Rectal smooth muscle tissue (tissue), 1 donor: ENCODE measurements at regions not wholly inside any gene's neighbourhood (a gene's known extent, or its start where the extent isn't known, plus 50 kb on each side); places are given as distances from the start of the nearest gene placed in this dataset.

ENCODE experiments used
- H3K27ac ChIP-seq: one replicate; pipeline ENCODE4 v1.7.0; 2013; ENCODE audit warnings: low read depth, low read length, inconsistent platforms
- H3K27me3 ChIP-seq: one replicate; pipeline ENCODE4 v1.7.0; 2013; ENCODE audit warnings: low read length; ENCODE audit not compliant: control insufficient read depth, insufficient read depth
- H3K36me3 ChIP-seq: one replicate; pipeline ENCODE4 v1.7.0; 2013; ENCODE audit warnings: low read length; ENCODE audit not compliant: control insufficient read depth, insufficient read depth
- H3K4me1 ChIP-seq: one replicate; pipeline ENCODE4 v1.7.0; 2013; ENCODE audit warnings: low read length; ENCODE audit not compliant: control insufficient read depth, insufficient read depth
- H3K4me3 ChIP-seq: one replicate; pipeline ENCODE4 v1.7.0; 2013; ENCODE audit warnings: low read length
- H3K9ac ChIP-seq: one replicate; pipeline ENCODE4 v1.7.0; 2013; ENCODE audit warnings: low read length

DNA sequence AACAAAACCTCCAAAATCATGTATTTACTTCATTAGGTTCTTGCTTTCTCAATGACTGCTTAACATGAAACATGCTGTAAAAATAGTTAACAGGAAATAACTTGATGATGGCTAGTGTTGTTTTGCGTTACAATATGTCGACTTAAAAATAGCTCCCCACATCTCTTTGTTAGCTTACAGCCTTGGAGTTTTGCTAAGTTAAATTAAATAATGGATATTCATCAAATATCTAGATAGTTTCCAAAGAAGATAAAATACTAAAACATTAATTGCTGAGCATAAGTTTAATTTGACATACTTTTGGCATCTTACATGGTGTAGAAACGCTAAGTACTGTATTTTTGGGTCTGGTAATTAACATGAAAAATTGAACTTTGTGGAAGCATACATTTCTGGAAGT is 500.6 kb upstream of the NOVA1 start:
- Histone ChIP-seq H3K27me3 (no peaks in the 10 kb centered on the region), H3K36me3 (no peaks in the 10 kb centered on the region), H3K9ac (no peak overlapping the region), H3K27ac (no peak overlapping the region), H3K4me1 (no peaks in the 10 kb centered on the region), H3K4me3 (no peak overlapping the region)

DNA sequence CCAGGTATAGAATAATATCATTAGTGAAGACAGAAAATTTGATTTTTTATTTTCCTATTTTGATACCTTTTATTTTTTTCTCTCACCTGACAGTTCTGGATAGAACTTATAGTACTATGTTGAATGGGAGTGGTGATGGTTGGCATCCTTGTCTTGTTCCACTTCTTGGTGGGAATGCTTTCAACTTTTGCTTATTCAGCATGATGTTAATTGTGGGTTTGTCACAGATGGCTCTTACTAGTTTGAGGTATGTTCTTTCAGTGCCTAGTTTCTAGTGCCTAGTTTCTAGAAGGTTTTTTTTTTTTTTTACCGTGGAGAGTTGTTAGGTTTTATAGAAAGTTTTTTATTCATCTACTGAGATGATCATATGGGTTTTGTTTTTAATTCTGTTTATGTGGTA is 516.3 kb upstream of the NOVA1 start:
- Histone ChIP-seq H3K27ac (no peak overlapping the region), H3K4me1 (no peaks in the 10 kb centered on the region), H3K9ac (no peak overlapping the region), H3K36me3 (no peaks in the 10 kb centered on the region), H3K4me3 (no peak overlapping the region), H3K27me3 (no peaks in the 10 kb centered on the region)

DNA sequence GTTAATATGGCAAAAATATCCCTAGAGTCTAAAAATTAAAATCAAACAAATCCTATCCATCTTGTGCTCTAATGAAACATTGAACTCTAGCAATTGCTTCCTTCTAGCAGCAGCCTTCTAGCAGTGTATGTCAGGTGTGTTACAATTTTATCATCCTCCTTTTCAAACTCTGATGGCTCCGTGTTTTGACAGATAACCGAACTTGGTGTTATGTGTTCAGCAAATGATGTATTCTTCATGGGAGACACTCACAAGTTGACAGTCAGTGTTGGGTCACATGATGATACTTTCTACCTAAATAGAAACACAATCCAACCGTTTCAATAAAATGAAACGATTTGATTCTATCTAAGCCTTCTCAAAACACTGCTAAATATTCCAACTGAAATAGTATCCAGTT is 525.3 kb upstream of the NOVA1 start:
- Histone ChIP-seq H3K27ac (no peak overlapping the region), H3K4me3 (no peak overlapping the region), H3K27me3 (no peaks in the 10 kb centered on the region), H3K9ac (no peak overlapping the region), H3K36me3 (no peaks in the 10 kb centered on the region), H3K4me1 (no peaks in the 10 kb centered on the region)

- Histone ChIP-seq H3K27me3 (no peaks in the 10 kb centered on the region), H3K4me3 (no peak overlapping the region), H3K9ac (no peak overlapping the region), H3K36me3 (no peaks in the 10 kb centered on the region), H3K4me1 (no peaks in the 10 kb centered on the region), H3K27ac (no peak overlapping the region)
Observed at GRCh38 chr14:27127838-27128237, 530.0 kb upstream of the NOVA1 start.

DNA sequence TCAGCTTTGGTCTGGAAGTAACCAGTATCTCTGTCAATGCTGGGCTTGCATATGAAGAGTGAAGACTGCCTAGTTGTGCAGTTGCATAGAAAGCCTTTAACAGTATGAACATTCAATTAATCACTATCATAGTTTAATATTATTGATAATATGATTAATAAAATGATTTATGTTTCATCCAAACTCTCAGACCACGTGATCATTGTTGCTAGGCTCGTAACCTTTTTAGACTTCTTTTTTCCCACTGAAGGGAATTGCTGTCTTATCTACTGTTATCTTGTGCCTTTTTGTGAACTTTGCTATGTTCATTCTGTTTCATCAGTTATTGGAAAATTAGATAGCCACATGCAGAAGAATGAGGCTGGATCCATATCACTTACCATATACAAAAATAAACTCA is 536.4 kb upstream of the NOVA1 start:
- Histone ChIP-seq H3K27ac (no peak overlapping the region), H3K4me3 (no peak overlapping the region), H3K36me3 (no peaks in the 10 kb centered on the region), H3K4me1 (no peaks in the 10 kb centered on the region), H3K9ac (no peak overlapping the region), H3K27me3 (no peaks in the 10 kb centered on the region)

GRCh38 chr14:27145170-27145569 is 547.3 kb upstream of the NOVA1 start:
- no peaks in the 10 kb centered on the region for H3K36me3 ChIP-seq
- H3K4me1 ChIP-seq = no peaks in the 10 kb centered on the region
- H3K27ac ChIP-seq = no peak overlapping the region
- H3K9ac ChIP-seq = no peak overlapping the region
- no peaks in the 10 kb centered on the region for H3K27me3 ChIP-seq
- no peak overlapping the region for H3K4me3 ChIP-seq

- no peaks in the 10 kb centered on the region for H3K4me1 ChIP-seq
- H3K36me3 ChIP-seq = no peaks in the 10 kb centered on the region
- H3K9ac ChIP-seq = no peak overlapping the region
- no peak overlapping the region for H3K27ac ChIP-seq
- no peak overlapping the region for H3K4me3 ChIP-seq
- no peaks in the 10 kb centered on the region for H3K27me3 ChIP-seq
Observed at GRCh38 chr14:27148143-27148542, 550.3 kb upstream of the NOVA1 start.

DNA sequence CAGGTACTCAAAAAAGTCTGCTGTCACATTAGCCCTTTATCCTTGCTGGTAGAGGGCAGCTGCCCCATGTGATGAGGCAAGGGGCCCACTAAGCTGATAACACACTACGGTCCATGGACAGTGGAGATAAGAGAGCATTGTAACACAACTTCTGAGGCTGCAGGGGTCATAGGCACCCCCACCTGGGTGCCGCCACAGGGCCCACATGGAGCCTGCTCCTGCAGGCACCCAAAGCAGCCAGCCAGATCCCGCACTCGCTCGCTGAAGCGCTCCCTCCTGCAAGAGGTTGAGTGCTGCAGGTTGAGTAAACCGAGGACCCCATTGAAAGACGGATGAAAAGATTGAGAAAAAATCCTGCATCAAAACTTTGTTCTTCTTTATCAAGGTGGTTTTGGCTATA is 566.3 kb upstream of the NOVA1 start:
- no peak overlapping the region for H3K4me3 ChIP-seq
- H3K27ac ChIP-seq = no peak overlapping the region
- no peaks in the 10 kb centered on the region for H3K27me3 ChIP-seq
- no peaks in the 10 kb centered on the region for H3K36me3 ChIP-seq
- no peaks in the 10 kb centered on the region for H3K4me1 ChIP-seq
- no peak overlapping the region for H3K9ac ChIP-seq

- Histone ChIP-seq H3K27ac (no peak overlapping the region), H3K27me3 (no peaks in the 10 kb centered on the region), H3K9ac (no peak overlapping the region), H3K36me3 (no peaks in the 10 kb centered on the region), H3K4me1 (no peaks in the 10 kb centered on the region), H3K4me3 (no peak overlapping the region)
Observed at GRCh38 chr14:27175489-27175888, 577.7 kb upstream of the NOVA1 start.

- Histone ChIP-seq H3K9ac (no peak overlapping the region), H3K36me3 (no peaks in the 10 kb centered on the region), H3K4me1 (no peaks in the 10 kb centered on the region), H3K27me3 (no peaks in the 10 kb centered on the region), H3K4me3 (no peak overlapping the region), H3K27ac (no peak overlapping the region)
Observed at GRCh38 chr14:27181333-27181732, 583.5 kb upstream of the NOVA1 start.

GRCh38 chr14:27184427-27184826 is 586.6 kb upstream of the NOVA1 start:
- H3K27ac ChIP-seq = no peak overlapping the region
- no peak overlapping the region for H3K4me3 ChIP-seq
- H3K9ac ChIP-seq = no peak overlapping the region
- no peaks in the 10 kb centered on the region for H3K27me3 ChIP-seq
- no peaks in the 10 kb centered on the region for H3K36me3 ChIP-seq
- H3K4me1 ChIP-seq = no peaks in the 10 kb centered on the region

DNA sequence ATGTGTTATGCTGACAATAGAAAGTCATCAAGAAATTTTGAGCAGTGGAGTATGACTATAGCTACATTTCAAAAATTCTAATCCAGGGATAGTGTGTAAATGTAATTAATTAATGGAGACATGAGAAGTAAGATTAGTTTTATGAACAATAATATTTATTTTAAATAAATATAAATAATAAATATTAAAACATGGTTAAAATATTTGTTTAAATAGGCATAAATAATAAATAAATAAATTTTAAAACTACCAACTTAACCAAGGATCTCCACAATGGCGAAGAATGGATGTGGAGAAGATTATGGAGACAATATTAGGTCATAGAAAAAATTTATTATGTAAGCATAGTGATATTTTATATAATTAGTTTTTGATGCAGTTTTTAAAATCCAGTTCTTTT is 588.2 kb upstream of the NOVA1 start:
- no peaks in the 10 kb centered on the region for H3K4me1 ChIP-seq
- no peaks in the 10 kb centered on the region for H3K36me3 ChIP-seq
- H3K9ac ChIP-seq = no peak overlapping the region
- H3K27ac ChIP-seq = no peak overlapping the region
- no peak overlapping the region for H3K4me3 ChIP-seq
- H3K27me3 ChIP-seq = no peaks in the 10 kb centered on the region

- Histone ChIP-seq H3K36me3 (no peaks in the 10 kb centered on the region), H3K4me3 (no peak overlapping the region), H3K27ac (no peak overlapping the region), H3K9ac (no peak overlapping the region), H3K4me1 (no peaks in the 10 kb centered on the region), H3K27me3 (no peaks in the 10 kb centered on the region)
Observed at GRCh38 chr14:27187136-27187535, 589.3 kb upstream of the NOVA1 start.

- Histone ChIP-seq H3K4me3 (no peak overlapping the region), H3K27ac (no peak overlapping the region), H3K36me3 (no peaks in the 10 kb centered on the region), H3K27me3 (no peaks in the 10 kb centered on the region), H3K4me1 (no peaks in the 10 kb centered on the region), H3K9ac (no peak overlapping the region)
Observed at GRCh38 chr14:27190296-27190695, 592.5 kb upstream of the NOVA1 start.
